ENCODE measurements at regions not wholly inside any gene's neighbourhood (a gene's known extent, or its start where the extent isn't known, plus 50 kb on each side); places are given as distances from the start of the nearest gene placed in this dataset.

- H3K36me3 ChIP-seq (ENCODE audit: control insufficient read depth in 1 of 2, insufficient read depth in 2 of 2, low read length in 2 of 2): no peaks in the 10 kb centered on the region
- peak; percentile 64; the same call in 1 of the 2 replicates for ATAC-seq
- no peak overlapping the region for H3K9ac ChIP-seq (ENCODE audit: low read length)
- no peak overlapping the region for H3K27ac ChIP-seq (ENCODE audit: low read depth, low read length)
- TF ChIP-seq RAD21 (IDR thresholded peaks at IDR 0.05; ENCODE audit: low read depth) (no peak), ZBTB33 (IDR thresholded peaks at IDR 0.05; ENCODE audit: extremely low read depth, insufficient replicate concordance, low read length) (no peak), POLR2AphosphoS5 (IDR thresholded peaks at IDR 0.05; ENCODE audit: low read depth, low read length) (no peak), CTCF (IDR thresholded peaks at IDR 0.05 in 2 of 3, conservative IDR thresholded peaks at IDR 0.05 in 1 of 3; ENCODE audit: borderline replicate concordance in 1 of 3, insufficient read depth in 1 of 3, low read depth in 2 of 3, low read length in 2 of 3) (0 out of 6 replicates have a peak, but pooled peaks of 1 of the 3 experiments have one; percentile 12), CEBPB (IDR thresholded peaks at IDR 0.05; ENCODE audit: low read depth) (no peak)
- no TSS peak for BruUV-seq (replicated peaks)
- CTCF ChIA-PET: interaction anchor here (0.5 to 1.3 kb wide), 3 partner anchors 174 to 401 kb away, joined by 3 to 4 read pairs (median 4); partner anchors contain the start of gene CBX4
- intact Hi-C loops (cut with micrococcal nuclease): no loop called here
- H2AFZ ChIP-seq (ENCODE audit: low read depth, low read length, poor library complexity, severe bottlenecking): no peak overlapping the region
- POLR2A ChIA-PET: no interaction called here
- H3K4me3 ChIP-seq (replicated peaks in 1 of 2; ENCODE audit: low read depth in 1 of 2, low read length in 2 of 2): no peak overlapping the region
- H3K4me2 ChIP-seq (ENCODE audit: low read length): no peak overlapping the region
- H3K27me3 ChIP-seq (ENCODE audit: insufficient read depth, low read length): peaks cover 18% of the 10 kb centered on the region; the same call in 1 of the 2 replicates
- RAD21 ChIA-PET (ENCODE audit: low non-redundant PET in 1 of 2, low total read pairs in 2 of 2, uncharacterized antibody in 2 of 2, unreplicated experiment in 2 of 2): no interaction called here
- H3K9me3 ChIP-seq (ENCODE audit: control insufficient read depth in 1 of 2, insufficient read depth in 1 of 2, low read depth in 1 of 2, low read length in 2 of 2): no peaks in the 10 kb centered on the region
- H4K20me1 ChIP-seq (ENCODE audit: insufficient read depth): no peaks in the 10 kb centered on the region
- H3K9me2 ChIP-seq (ENCODE audit: insufficient read depth): no peaks in the 10 kb centered on the region
- no peak for DNase-seq (ENCODE audit: low read depth, low spot score)
- H3K4me1 ChIP-seq (ENCODE audit: control insufficient read depth in 1 of 2, insufficient read depth in 2 of 2, low read length in 2 of 2): peaks cover 4 to 7% of the 10 kb centered on the region in 2 experiments; a peak in 2 of 4 replicates
- H3K79me2 ChIP-seq (ENCODE audit: insufficient read depth, low read length): no peaks in the 10 kb centered on the region
These were observed 172.8 kb downstream of the RBFOX3 start for GRCh38 chr17:79438058-79438457.
